ENCODE measurements at regions not wholly inside any gene's neighbourhood (a gene's known extent, or its start where the extent isn't known, plus 50 kb on each side); places are given as distances from the start of the nearest gene placed in this dataset.

DNA sequence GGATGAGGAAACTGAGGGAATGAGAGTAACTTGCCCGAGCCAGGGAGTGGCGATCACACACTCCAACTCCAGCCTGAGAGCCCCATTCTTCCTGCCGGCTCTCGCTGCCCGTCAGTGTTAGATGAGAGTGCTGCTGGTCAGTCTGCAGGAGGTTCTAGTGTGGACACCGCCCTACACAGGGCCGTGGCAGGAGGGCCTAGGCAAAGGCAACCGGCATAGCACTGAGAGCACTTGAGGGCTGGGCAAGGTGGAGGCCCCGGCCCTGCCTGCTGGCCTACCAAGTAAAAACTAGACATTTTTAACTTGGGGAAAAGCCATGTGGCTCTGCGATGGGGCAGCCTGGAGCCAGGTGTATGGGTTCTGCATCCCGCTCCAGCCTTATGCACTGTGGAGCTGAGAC is 354.8 kb downstream of the SEC14L1 start:
- no peak for TF ChIP-seq CTCF (IDR thresholded peaks at IDR 0.05; ENCODE audit: insufficient read depth, low read length, poor library complexity, severe bottlenecking)
- TF ChIP-seq EZH2phosphoT487 (conservative IDR thresholded peaks at IDR 0.05; ENCODE audit: low read length), result no peak
